ENCODE measurements at regions not wholly inside any gene's neighbourhood (a gene's known extent, or its start where the extent isn't known, plus 50 kb on each side); places are given as distances from the start of the nearest gene placed in this dataset.

DNA sequence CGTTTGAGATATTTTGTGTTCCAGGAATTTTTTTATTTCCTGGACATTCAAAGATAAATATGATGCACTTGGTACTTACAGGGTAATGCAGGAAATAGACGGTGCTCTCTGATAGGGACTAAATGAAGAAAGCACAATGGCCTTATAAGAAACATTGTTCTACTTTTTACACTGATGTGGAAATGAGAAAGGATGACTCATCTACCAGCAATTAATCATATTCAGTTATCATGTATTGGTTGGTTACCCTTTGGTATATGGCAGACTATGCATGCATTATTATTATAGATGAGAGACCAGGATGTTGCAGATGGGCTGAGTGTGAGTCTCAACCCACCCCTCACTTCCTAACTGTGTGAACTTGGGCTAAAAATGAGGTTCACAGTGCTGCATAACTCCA, 222.2 kb downstream of the FLRT2 start:
- TF ChIP-seq, protein P1, sequence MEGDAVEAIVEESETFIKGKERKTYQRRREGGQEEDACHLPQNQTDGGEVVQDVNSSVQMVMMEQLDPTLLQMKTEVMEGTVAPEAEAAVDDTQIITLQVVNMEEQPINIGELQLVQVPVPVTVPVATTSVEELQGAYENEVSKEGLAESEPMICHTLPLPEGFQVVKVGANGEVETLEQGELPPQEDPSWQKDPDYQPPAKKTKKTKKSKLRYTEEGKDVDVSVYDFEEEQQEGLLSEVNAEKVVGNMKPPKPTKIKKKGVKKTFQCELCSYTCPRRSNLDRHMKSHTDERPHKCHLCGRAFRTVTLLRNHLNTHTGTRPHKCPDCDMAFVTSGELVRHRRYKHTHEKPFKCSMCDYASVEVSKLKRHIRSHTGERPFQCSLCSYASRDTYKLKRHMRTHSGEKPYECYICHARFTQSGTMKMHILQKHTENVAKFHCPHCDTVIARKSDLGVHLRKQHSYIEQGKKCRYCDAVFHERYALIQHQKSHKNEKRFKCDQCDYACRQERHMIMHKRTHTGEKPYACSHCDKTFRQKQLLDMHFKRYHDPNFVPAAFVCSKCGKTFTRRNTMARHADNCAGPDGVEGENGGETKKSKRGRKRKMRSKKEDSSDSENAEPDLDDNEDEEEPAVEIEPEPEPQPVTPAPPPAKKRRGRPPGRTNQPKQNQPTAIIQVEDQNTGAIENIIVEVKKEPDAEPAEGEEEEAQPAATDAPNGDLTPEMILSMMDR (IDR thresholded peaks at IDR 0.05), result no peak

DNA sequence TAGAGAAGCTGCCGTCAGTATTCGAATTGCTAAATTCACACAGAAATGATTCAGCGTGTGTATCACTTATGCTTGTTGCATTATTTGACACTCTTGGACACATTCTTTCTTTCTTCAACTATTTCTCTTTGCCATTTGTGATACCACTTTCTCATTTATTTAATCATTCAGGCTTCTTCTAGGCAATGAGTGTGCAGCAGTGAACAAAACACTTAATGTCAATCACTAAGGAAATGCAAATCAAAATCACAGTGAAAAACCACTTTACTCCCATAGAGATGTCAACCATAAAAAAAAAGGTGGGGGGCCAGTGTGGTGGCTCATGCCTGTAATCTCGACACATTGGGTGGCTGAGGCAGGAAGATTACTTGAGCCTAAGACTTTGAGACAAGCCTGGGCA, 214.6 kb downstream of the FLRT2 start:
- TF ChIP-seq, protein P1 (IDR thresholded peaks at IDR 0.05), result no peak

DNA sequence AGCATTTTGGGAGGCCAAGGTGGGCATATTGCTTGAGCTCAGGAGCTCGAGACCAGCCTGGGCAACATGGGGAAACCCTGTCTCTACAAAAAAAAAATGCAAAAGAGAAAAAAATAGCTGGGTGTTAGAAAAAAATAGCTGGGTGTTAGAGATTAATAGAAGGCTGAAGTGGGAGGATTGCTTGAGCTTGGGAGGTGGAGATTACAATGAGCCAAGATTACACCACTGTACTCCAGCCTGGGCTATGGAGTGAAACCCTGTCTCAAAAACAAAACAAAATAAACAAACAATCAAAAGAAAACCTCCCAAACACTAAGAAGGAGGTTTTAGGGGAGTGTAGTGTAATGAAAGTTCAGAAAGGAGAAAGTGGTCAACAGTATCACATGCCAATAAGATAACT, 202.1 kb downstream of the FLRT2 start:
- TF ChIP-seq, protein P1 (IDR thresholded peaks at IDR 0.05), result no peak

DNA sequence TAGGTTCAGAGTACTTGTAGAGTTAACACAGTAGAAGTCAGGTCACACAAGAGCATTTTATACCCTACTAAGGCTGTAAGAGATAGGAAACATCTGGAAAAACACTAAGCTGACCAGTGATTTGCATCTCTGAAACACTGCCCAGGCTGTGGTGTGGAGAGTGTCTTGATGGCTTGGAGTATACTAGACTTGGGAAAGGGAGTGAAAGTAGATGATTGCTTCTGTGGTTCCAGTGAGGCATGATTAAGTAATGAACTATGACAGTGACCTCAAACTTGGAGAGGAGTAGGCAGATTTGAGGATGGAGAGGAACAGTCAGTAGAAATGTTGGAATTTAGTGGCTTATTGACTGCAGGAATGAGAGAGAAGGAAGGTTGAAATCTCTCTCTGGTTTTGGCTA, 201.2 kb downstream of the FLRT2 start:
- TF ChIP-seq, protein P1 (IDR thresholded peaks at IDR 0.05), result no peak

DNA sequence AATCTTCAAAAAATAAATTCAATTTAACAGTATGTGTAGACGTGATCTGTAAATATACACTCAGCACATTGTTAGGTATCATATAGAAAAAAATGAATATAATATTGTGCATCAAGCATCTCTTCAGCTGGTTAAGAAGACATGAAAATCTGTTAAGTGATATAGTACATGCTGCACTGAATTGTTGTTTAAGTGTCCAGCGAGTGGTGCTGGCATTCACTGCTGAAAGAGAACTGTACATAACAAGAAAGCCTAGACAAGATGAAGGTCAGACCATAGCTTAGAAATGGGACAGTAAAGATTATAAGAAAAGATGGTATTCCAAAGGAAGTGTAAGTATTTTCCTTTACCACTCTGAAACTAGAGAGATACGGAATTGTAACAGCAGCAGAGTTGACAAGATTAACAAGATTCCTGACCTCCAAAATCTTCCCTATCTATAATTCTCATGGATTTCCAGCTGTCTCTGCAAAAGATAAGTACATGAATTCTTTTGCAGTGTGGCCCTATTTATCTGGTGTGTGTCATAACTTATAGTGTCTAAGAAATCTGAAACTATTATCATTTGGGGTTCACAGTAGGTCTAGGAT, 198.6 kb downstream of the FLRT2 start:
- TF ChIP-seq, protein P1 (IDR thresholded peaks at IDR 0.05), result no peak

DNA sequence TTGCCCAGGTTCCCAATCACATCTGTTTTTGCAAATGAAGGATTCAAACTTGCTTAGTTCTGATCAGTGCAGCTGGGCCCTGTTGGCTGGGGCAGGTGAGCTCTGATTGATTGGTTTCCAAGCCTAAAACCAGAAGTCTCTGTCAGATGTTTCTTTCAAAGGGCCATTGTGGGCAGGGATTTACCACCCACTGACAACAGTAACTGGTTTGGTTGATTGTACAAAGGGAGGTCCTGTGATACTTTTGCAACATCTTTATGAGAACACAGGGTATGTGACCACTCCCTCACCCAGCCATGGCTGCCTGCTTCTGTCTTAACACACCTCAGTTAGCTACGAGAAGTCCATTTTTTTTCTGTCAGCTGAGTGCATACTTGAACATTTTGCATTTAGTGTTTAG, 184.1 kb downstream of the FLRT2 start:
- TF ChIP-seq, protein P1 (IDR thresholded peaks at IDR 0.05), result no peak

DNA sequence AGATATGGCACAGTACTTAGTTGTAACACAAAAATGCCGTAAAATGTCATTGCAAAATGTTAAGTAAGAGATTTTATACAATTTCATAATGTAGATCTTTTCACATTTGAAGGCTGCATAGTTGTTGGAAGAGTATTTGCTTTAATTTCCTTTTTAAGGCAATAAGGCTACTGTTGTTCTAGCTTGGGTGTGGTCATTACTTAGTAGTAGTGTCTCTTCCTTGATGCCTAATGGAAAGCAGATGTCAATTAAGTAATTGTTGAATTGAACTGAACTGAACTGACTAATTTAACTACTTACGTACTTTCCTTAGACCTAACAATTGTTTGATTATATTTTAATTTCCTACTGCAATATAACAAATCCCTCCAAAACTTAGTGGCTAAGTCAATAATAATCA, 181.7 kb downstream of the FLRT2 start:
- TF ChIP-seq, protein P1 (IDR thresholded peaks at IDR 0.05), result no peak

Measured in LNCAP (cell line).